ENCODE measurements at regions not wholly inside any gene's neighbourhood (a gene's known extent, or its start where the extent isn't known, plus 50 kb on each side); places are given as distances from the start of the nearest gene placed in this dataset.

DNA sequence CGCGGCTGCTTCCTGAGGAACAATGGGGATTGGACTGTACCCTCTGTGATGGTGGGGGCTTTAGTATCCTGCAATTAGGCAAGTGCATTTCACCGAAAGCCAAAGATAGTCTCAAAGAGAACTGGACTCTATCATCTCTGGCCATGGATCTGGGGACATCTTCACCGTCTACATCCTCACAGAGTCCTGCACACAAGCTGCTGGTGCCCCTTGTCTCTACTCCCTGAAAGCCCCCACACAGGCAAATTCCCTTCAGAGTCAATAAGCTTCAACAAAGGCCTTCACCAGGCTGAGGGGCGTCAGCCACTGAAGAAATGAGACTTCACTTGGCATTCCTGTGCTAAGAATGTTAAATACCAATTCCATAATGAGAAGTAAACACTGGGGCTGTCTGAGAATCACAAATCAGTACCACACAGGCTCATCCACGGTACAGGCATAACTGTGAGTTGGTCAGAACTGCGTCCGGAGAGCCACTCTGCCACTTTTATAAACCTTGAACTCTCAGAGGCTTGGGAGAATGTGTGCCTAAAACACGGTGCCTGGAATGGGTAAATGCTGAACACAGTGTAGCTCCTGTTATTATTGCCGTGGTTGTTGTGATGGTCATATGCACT, 432.7 kb downstream of the ZNF521 start:
- Histone ChIP-seq H3K9me3 (replicated peaks; ENCODE audit: low read length) (no peaks in the 10 kb centered on the region), H3K4me1 (ENCODE audit: control insufficient read depth, insufficient read depth, low read length) (no peaks in the 10 kb centered on the region)

DNA sequence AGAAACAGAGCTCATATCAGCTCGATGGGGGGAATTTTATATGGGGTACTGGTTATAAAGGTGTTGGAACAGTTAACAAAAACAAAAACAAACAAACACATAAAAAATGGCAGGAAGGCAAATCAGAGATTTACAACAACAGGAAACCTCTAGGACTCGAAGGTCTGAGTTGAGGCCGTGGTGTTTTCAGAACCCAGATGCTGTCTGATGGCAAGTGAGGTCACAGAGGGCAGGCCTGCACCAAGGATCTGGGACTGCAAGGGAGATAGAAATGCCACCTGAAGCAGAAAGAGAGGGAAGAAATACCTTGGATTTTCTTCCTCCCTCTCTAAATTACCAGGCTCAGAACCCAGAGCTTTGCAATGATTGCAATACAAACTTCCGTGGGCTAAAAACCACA, 429.5 kb downstream of the ZNF521 start:
- Histone ChIP-seq H3K9me3 (replicated peaks; ENCODE audit: low read length) (no peaks in the 10 kb centered on the region), H3K4me2 (ENCODE audit: low read length) (no peak overlapping the region), H3K9ac (ENCODE audit: low read depth, low read length) (no peak overlapping the region), H3K4me1 (ENCODE audit: control insufficient read depth, insufficient read depth, low read length) (no peaks in the 10 kb centered on the region), H3K27me3 (ENCODE audit: control insufficient read depth, insufficient read depth, low read length) (peaks cover 12% of the 10 kb centered on the region), H3K4me3 (ENCODE audit: low read length) (no peak overlapping the region), H3K36me3 (ENCODE audit: insufficient read depth, low read length) (no peaks in the 10 kb centered on the region)

More for the DNA sequence above, 432.7 kb downstream of the ZNF521 start:
- no peaks in the 10 kb centered on the region for H3K36me3 ChIP-seq (ENCODE audit: insufficient read depth, low read length)
- H3K4me2 ChIP-seq (ENCODE audit: low read length): no peak overlapping the region
- no peak overlapping the region for H3K4me3 ChIP-seq (ENCODE audit: low read length)
- H3K27me3 ChIP-seq (ENCODE audit: control insufficient read depth, insufficient read depth, low read length): peaks cover 10% of the 10 kb centered on the region
- H3K9ac ChIP-seq (ENCODE audit: low read depth, low read length): no peak overlapping the region

DNA sequence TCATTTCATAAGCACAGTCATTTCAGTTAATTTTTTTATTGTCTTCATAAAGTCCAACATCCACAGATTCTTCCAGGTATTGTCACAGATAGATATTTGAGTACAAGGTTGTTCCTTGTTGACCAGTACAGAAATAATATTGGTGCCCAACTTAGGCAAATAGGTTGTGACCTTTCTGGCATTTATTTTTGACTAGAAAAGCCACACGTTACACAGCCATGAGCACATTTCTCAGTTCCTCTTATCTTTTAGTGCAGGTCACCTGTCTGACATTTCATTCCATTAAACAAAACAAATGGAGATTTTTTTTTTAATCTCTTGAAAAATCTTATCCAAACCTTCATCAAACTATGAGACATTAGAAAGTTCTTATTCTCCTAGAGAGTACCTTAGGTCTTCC, 428.8 kb downstream of the ZNF521 start:
- Histone ChIP-seq H3K27me3 (ENCODE audit: control insufficient read depth, insufficient read depth, low read length) (peaks cover 12% of the 10 kb centered on the region), H3K4me3 (ENCODE audit: low read length) (no peak overlapping the region), H3K36me3 (ENCODE audit: insufficient read depth, low read length) (no peaks in the 10 kb centered on the region), H3K4me1 (ENCODE audit: control insufficient read depth, insufficient read depth, low read length) (no peaks in the 10 kb centered on the region), H3K9me3 (replicated peaks; ENCODE audit: low read length) (no peaks in the 10 kb centered on the region), H3K4me2 (ENCODE audit: low read length) (no peak overlapping the region), H3K9ac (ENCODE audit: low read depth, low read length) (no peak overlapping the region)

DNA sequence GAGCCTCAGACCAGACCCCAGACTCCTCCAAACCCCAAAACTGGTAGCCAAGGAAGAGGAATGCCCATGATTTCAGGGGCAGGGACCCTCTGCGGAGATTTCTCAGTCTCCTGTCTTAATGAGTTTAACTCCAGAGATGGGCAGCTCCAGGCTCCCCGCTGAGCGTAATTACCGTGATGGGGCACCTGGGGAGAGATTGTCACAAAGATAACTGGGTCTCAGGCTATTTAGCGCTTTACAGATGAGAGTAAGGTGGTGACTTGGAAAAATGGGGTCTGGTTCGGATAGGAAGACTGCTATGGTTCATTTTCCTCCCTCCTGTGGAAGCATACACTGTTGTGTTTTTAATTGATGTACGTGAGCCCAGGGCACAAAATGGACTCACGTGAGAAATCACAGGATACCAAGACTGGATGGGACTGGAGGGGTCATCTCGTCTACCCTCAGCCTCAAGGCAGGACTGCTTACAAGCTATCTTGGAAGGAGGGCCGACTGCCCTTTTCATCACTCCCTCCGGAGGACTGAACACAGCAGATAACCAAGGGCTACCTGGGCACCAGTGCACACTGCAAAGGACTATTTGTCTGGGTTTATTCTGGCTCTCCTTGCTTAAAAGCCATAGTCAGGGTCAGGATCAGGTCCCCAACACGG, 427.8 kb downstream of the ZNF521 start:
- Histone ChIP-seq H3K4me2 (ENCODE audit: low read length) (no peak overlapping the region), H3K4me3 (ENCODE audit: low read length) (no peak overlapping the region), H3K4me1 (ENCODE audit: control insufficient read depth, insufficient read depth, low read length) (no peaks in the 10 kb centered on the region), H3K9me3 (replicated peaks; ENCODE audit: low read length) (no peaks in the 10 kb centered on the region), H3K9ac (ENCODE audit: low read depth, low read length) (no peak overlapping the region), H3K36me3 (ENCODE audit: insufficient read depth, low read length) (no peaks in the 10 kb centered on the region), H3K27me3 (ENCODE audit: control insufficient read depth, insufficient read depth, low read length) (peaks cover 9% of the 10 kb centered on the region)

DNA sequence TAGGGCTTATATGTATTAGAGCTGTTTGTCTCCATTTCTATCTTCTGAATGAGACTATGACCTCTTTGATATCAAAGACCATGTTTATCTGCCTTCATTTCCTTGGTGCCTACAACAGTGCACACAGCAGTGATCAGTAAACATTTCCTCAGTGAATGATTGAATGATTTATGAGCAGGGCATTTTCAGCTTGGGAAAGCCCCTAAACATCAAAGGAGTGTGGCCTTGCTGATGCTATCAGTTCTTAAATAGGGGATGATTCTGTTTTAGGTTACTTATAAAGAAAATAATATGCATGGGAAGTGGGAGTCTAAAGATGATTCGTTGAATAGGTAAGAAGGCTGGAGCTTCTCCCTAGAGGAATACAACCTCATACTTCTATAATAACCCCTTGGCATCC, 425.3 kb downstream of the ZNF521 start:
- no peak overlapping the region for H3K9ac ChIP-seq (ENCODE audit: low read depth, low read length)
- H3K4me1 ChIP-seq (ENCODE audit: control insufficient read depth, insufficient read depth, low read length): no peaks in the 10 kb centered on the region
- no peak overlapping the region for H3K4me3 ChIP-seq (ENCODE audit: low read length)
- H3K4me2 ChIP-seq (ENCODE audit: low read length): no peak overlapping the region
- no peaks in the 10 kb centered on the region for H3K9me3 ChIP-seq (replicated peaks; ENCODE audit: low read length)
- peaks cover 6% of the 10 kb centered on the region for H3K27me3 ChIP-seq (ENCODE audit: control insufficient read depth, insufficient read depth, low read length)
- no peaks in the 10 kb centered on the region for H3K36me3 ChIP-seq (ENCODE audit: insufficient read depth, low read length)

DNA sequence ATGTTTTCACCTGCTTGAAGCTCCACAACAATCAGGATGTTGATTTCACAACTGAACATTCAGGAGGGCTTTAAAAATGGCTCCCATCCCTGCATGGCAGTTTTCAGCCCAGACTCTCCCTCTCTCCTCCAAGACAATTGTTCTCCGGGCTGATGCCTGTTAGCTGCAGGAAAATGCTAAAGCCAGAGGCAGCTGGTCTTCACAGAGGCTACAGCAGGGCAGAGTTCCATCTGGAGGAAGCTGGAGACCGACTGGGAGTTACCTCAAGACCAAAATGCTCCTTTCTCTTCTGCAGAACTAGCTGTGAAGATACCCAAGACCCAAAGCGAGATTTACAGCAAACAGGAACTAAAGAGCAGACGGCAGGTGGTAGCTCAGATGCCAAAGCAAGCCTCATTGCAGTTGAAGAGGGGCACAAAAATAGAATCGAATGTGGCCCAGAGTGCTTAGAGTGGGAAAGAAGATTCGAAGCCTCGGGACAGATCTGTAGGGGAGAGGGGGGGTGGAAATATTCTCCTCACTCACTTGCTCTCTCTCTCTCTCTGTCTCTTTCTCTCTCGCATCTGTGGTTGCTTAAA, 423.6 kb downstream of the ZNF521 start:
- Histone ChIP-seq H3K9me3 (replicated peaks; ENCODE audit: low read length) (no peaks in the 10 kb centered on the region), H3K36me3 (ENCODE audit: insufficient read depth, low read length) (no peaks in the 10 kb centered on the region), H3K9ac (ENCODE audit: low read depth, low read length) (no peak overlapping the region), H3K4me3 (ENCODE audit: low read length) (no peak overlapping the region), H3K27me3 (ENCODE audit: control insufficient read depth, insufficient read depth, low read length) (peaks cover 6% of the 10 kb centered on the region), H3K4me2 (ENCODE audit: low read length) (no peak overlapping the region), H3K4me1 (ENCODE audit: control insufficient read depth, insufficient read depth, low read length) (no peaks in the 10 kb centered on the region)

DNA sequence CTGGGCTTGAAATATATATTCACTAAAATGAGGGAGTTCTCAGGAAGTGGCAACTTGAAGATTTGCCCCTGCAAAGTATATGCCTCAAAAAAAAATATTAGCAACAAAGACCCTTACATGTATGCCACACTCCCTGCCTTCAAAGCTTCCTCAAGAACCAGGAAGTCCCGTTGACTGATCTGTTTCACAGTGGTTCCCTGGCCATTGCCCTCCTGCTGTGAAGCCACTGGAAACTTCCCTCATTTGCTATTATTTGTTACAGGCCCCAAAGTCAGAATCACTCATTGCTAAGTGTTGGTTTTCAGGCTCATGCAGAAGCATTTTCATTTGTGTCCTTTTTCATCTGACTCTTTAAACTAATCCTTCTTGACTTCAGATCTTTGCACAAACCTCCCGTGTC, 421.5 kb downstream of the ZNF521 start:
- Histone ChIP-seq H3K27me3 (ENCODE audit: control insufficient read depth, insufficient read depth, low read length) (no peaks in the 10 kb centered on the region), H3K4me1 (ENCODE audit: control insufficient read depth, insufficient read depth, low read length) (no peaks in the 10 kb centered on the region), H3K9ac (ENCODE audit: low read depth, low read length) (no peak overlapping the region), H3K4me2 (ENCODE audit: low read length) (no peak overlapping the region), H3K9me3 (replicated peaks; ENCODE audit: low read length) (no peaks in the 10 kb centered on the region), H3K36me3 (ENCODE audit: insufficient read depth, low read length) (no peaks in the 10 kb centered on the region), H3K4me3 (ENCODE audit: low read length) (no peak overlapping the region)

DNA sequence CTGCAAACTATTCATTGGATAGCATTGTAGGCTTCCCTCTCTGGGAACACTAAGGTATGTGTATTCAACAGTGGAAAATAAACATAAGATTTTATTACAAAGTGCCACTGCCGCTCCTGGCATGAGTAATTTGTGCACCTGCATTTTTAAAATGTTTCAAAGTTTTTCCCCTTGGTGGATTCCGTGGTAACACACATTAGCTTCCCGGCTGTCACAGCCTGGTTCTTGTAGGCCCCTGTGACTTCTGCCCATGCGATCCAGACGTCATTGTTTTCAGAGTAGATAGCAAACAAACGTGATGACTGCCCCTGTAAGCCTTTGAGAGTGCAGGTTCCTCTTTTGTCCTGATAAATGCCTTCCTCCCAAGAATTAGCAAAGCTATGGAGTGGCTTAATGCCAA, 421.0 kb downstream of the ZNF521 start:
- H3K36me3 ChIP-seq (ENCODE audit: insufficient read depth, low read length): no peaks in the 10 kb centered on the region
- H3K9ac ChIP-seq (ENCODE audit: low read depth, low read length): no peak overlapping the region
- H3K27me3 ChIP-seq (ENCODE audit: control insufficient read depth, insufficient read depth, low read length): no peaks in the 10 kb centered on the region
- H3K4me2 ChIP-seq (ENCODE audit: low read length): no peak overlapping the region
- no peaks in the 10 kb centered on the region for H3K4me1 ChIP-seq (ENCODE audit: control insufficient read depth, insufficient read depth, low read length)
- no peaks in the 10 kb centered on the region for H3K9me3 ChIP-seq (replicated peaks; ENCODE audit: low read length)
- H3K4me3 ChIP-seq (ENCODE audit: low read length): no peak overlapping the region

DNA sequence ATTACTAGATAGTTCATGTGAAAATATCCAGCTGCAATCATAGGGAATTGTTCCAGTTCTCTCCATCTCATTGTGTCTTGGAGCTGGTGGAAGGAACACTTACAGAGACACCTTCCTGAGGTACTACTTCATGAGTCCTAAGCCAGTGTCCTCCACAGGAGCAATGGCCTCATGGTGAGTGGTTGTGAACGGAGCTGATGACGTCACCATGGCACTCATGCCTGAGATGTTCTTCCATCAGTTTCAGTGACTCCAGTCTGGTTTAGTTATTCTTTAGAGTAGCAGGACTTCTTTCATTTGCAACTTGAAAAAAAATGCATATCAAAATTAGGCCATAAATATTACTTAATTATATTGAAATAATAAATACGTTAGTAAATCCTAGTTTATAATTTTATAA, 418.6 kb downstream of the ZNF521 start:
- no peaks in the 10 kb centered on the region for H3K9me3 ChIP-seq (replicated peaks; ENCODE audit: low read length)
- H3K4me1 ChIP-seq (ENCODE audit: control insufficient read depth, insufficient read depth, low read length): peaks cover 5% of the 10 kb centered on the region
- H3K36me3 ChIP-seq (ENCODE audit: insufficient read depth, low read length): no peaks in the 10 kb centered on the region
- H3K4me2 ChIP-seq (ENCODE audit: low read length): no peak overlapping the region
- H3K4me3 ChIP-seq (ENCODE audit: low read length): no peak overlapping the region
- peaks cover 3% of the 10 kb centered on the region for H3K27me3 ChIP-seq (ENCODE audit: control insufficient read depth, insufficient read depth, low read length)
- no peak overlapping the region for H3K9ac ChIP-seq (ENCODE audit: low read depth, low read length)

DNA sequence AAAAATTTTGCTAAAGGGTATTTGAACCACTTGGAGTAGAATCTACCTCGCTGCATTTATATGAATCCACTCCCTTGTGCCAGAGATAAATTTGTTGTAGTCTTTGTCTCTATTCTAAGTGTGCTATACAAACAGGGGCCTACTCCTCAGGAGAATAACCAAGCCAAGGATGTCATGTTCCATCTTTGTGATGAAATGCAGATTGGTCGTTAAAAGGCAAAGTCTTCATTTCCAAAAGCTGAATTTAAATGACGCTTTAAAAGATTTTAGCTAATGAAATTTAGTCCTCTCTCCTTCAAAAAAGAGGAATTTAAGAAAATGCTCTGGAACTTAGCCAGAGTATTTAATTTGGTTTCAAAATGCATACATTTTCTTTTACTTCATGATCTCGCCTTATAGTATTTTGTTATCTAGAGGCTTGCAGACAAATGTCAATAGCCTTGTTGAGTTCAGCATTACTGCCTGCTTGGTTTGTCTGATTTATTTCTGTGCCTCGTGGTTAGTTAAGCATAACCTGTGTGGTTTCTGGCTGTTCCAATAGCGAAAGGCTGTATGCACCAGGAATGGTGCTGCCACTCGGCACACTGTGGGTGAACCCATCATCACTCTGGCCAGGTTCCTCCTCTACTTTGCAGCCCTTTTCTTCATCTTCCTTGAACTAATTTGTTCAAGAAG, 417.6 kb downstream of the ZNF521 start:
- Histone ChIP-seq H3K4me1 (ENCODE audit: control insufficient read depth, insufficient read depth, low read length) (peaks cover 5% of the 10 kb centered on the region), H3K9ac (ENCODE audit: low read depth, low read length) (no peak overlapping the region), H3K4me3 (ENCODE audit: low read length) (no peak overlapping the region), H3K27me3 (ENCODE audit: control insufficient read depth, insufficient read depth, low read length) (peaks cover 3% of the 10 kb centered on the region), H3K4me2 (ENCODE audit: low read length) (no peak overlapping the region), H3K9me3 (replicated peaks; ENCODE audit: low read length) (no peaks in the 10 kb centered on the region), H3K36me3 (ENCODE audit: insufficient read depth, low read length) (no peaks in the 10 kb centered on the region)

DNA sequence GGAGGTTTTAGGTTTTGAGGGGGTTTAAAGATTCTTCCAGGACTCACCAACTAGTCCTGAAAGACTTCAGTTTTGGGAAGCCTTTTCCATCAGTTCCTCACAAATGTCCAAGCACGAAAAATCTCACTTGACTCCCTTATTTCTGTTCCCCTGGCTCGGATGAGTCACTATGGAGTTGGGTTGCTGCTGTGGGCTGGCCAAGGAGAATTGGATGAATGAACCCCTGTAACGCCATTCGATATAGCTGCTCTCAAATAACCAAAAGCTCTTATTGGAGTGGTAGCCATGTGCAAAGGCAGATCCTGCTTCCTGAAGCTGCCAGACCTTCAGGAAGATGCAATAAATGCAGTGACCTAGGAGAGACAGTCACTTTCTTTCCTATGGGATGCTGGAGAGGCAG, 417.0 kb downstream of the ZNF521 start:
- Histone ChIP-seq H3K4me3 (ENCODE audit: low read length) (no peak overlapping the region), H3K9me3 (replicated peaks; ENCODE audit: low read length) (no peaks in the 10 kb centered on the region), H3K9ac (ENCODE audit: low read depth, low read length) (no peak overlapping the region), H3K4me2 (ENCODE audit: low read length) (no peak overlapping the region), H3K4me1 (ENCODE audit: control insufficient read depth, insufficient read depth, low read length) (peaks cover 5% of the 10 kb centered on the region), H3K36me3 (ENCODE audit: insufficient read depth, low read length) (no peaks in the 10 kb centered on the region), H3K27me3 (ENCODE audit: control insufficient read depth, insufficient read depth, low read length) (peaks cover 3% of the 10 kb centered on the region)

Measured in skeletal muscle satellite cell (primary cell).